ENCODE measurements at regions not wholly inside any gene's neighbourhood (a gene's known extent, or its start where the extent isn't known, plus 50 kb on each side); places are given as distances from the start of the nearest gene placed in this dataset.

- TF ChIP-seq EZH2phosphoT487 (conservative IDR thresholded peaks at IDR 0.05; ENCODE audit: low read length): no peak
- TF ChIP-seq CTCF (IDR thresholded peaks at IDR 0.05; ENCODE audit: insufficient read depth, low read length, poor library complexity, severe bottlenecking): no peak
- Histone ChIP-seq H3K27ac (ENCODE audit: low read depth, low read length) (no peak overlapping the region), H3K4me2 (ENCODE audit: low read depth, low read length, poor library complexity, severe bottlenecking) (no peak overlapping the region), H2AFZ (ENCODE audit: low read depth, low read length, severe bottlenecking) (no peak overlapping the region), H3K9me2 (replicated peaks; ENCODE audit: insufficient read depth, low read length) (no peaks in the 10 kb centered on the region), H4K20me1 (ENCODE audit: low read depth, low read length) (no peaks in the 10 kb centered on the region), H3F3A (ENCODE audit: insufficient read depth) (no peaks in the 10 kb centered on the region), H3K79me2 (ENCODE audit: insufficient read depth, low read length) (no peaks in the 10 kb centered on the region), H3K9me3 (ENCODE audit: insufficient read depth, low read length) (no peaks in the 10 kb centered on the region), H3K27me3 (ENCODE audit: low read length) (no peaks in the 10 kb centered on the region), H3K4me3 (ENCODE audit: insufficient read depth, low read length, poor library complexity, severe bottlenecking) (no peak overlapping the region), H3K36me3 (ENCODE audit: low read length) (no peaks in the 10 kb centered on the region), H3K9ac (ENCODE audit: low read length) (no peak overlapping the region)
Measured at GRCh38 chr5:115072266-115073064, 97.2 kb downstream of the TRIM36 start.

- Histone ChIP-seq H3F3A (ENCODE audit: insufficient read depth) (no peaks in the 10 kb centered on the region), H3K79me2 (ENCODE audit: insufficient read depth, low read length) (no peaks in the 10 kb centered on the region), H3K9me3 (ENCODE audit: insufficient read depth, low read length) (no peaks in the 10 kb centered on the region), H3K27ac (ENCODE audit: low read depth, low read length) (no peak overlapping the region), H3K27me3 (ENCODE audit: low read length) (no peaks in the 10 kb centered on the region), H3K4me3 (ENCODE audit: insufficient read depth, low read length, poor library complexity, severe bottlenecking) (no peak overlapping the region), H2AFZ (ENCODE audit: low read depth, low read length, severe bottlenecking) (no peak overlapping the region), H3K9ac (ENCODE audit: low read length) (no peak overlapping the region), H3K9me2 (replicated peaks; ENCODE audit: insufficient read depth, low read length) (no peaks in the 10 kb centered on the region), H4K20me1 (ENCODE audit: low read depth, low read length) (no peaks in the 10 kb centered on the region), H3K36me3 (ENCODE audit: low read length) (no peaks in the 10 kb centered on the region), H3K4me2 (ENCODE audit: low read depth, low read length, poor library complexity, severe bottlenecking) (no peak overlapping the region)
- TF ChIP-seq CTCF (IDR thresholded peaks at IDR 0.05; ENCODE audit: insufficient read depth, low read length, poor library complexity, severe bottlenecking) (no peak), EZH2phosphoT487 (conservative IDR thresholded peaks at IDR 0.05; ENCODE audit: low read length) (no peak)
Measured at GRCh38 chr5:115070737-115071136, 99.0 kb downstream of the TRIM36 start.

- Histone ChIP-seq H3K9me2 (replicated peaks; ENCODE audit: insufficient read depth, low read length) (no peaks in the 10 kb centered on the region), H3K4me2 (ENCODE audit: low read depth, low read length, poor library complexity, severe bottlenecking) (no peak overlapping the region), H3K4me3 (ENCODE audit: insufficient read depth, low read length, poor library complexity, severe bottlenecking) (no peak overlapping the region), H3K9ac (ENCODE audit: low read length) (no peak overlapping the region), H3K79me2 (ENCODE audit: insufficient read depth, low read length) (no peaks in the 10 kb centered on the region), H3K27me3 (ENCODE audit: low read length) (no peaks in the 10 kb centered on the region), H3K36me3 (ENCODE audit: low read length) (no peaks in the 10 kb centered on the region), H3F3A (ENCODE audit: insufficient read depth) (no peaks in the 10 kb centered on the region), H2AFZ (ENCODE audit: low read depth, low read length, severe bottlenecking) (no peak overlapping the region), H4K20me1 (ENCODE audit: low read depth, low read length) (no peaks in the 10 kb centered on the region), H3K9me3 (ENCODE audit: insufficient read depth, low read length) (no peaks in the 10 kb centered on the region), H3K27ac (ENCODE audit: low read depth, low read length) (no peak overlapping the region)
- no peak for TF ChIP-seq CTCF (IDR thresholded peaks at IDR 0.05; ENCODE audit: insufficient read depth, low read length, poor library complexity, severe bottlenecking)
- TF ChIP-seq EZH2phosphoT487 (conservative IDR thresholded peaks at IDR 0.05; ENCODE audit: low read length): no peak
Measured at GRCh38 chr5:115069087-115069968, 100.4 kb downstream of the TRIM36 start.

Measured in SU-DHL-6 (cell line).